GM18507 (cell line): ENCODE measurements at regions not wholly inside any gene's neighbourhood (a gene's known extent, or its start where the extent isn't known, plus 50 kb on each side); places are given as distances from the start of the nearest gene placed in this dataset.

ENCODE experiments used
- DNase-seq: peaks from one replicate; pipeline ENCODE4 v3.0.0; 2011; ENCODE audit warnings: low read depth; ENCODE audit not compliant: insufficient read length; ENCODE audit errors: extremely low spot score
- FAIRE-seq: peaks from 2 replicates; lab custom pipeline; 2011; peaks lifted over from hg19 to GRCh38; lab: Jason Lieb, UNC

DNA sequence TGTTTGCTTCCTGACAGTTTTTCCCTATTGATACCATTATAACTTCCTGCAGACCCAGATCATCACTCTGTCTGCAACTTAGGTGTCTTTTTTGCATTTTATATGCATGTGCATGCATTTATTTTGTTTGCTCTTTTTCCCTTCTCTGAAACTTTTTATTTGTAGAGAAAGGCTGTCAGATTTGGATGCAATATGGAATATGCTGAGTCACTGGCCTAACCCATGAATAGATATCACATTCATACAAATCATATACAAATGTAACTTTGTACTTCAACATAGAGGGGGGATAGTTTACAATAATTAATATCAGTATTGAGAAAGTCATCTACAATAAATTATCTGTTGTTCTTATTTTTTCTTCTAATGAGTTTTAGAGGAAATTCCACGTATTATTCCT lies 1465.0 kb downstream of the EFNB2 start:
- FAIRE-seq (no peak), DNase-seq (no peak)

DNA sequence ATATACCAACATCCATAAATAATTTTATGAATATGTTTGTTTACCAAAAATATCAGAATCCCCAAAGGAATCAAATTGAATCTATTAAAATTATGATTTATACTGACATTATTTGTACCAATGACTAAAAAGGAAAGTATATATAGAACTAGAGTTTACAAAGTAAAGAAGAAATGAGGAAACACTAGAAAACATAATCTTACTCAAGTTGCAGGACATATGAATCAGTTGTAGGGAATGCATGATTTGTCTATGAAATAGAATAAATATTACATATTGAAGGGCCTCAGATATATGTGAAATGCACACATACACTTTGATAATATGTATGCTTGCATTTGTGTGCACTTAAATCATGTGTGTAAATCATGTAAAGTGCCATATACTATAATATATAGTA lies 1466.4 kb downstream of the EFNB2 start:
- DNase-seq (no peak), FAIRE-seq (no peak)

DNA sequence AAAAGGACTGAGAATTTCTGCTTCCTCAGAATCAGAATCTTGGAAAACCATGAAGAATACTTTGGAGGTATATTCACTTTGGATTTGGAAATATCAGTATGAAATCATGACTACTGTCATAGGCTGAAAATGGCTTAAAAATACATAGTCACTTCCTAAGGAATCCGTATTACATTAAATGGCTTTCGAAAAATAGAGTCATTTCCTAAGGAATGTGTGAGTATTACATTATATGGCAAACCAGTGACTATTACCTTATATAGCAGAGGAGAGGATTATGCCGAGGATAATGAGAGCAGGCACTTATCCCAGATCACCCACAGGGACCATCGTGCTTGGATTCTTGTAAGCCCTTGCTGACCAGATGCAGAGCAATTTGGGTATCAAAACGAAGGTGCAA lies 1471.8 kb downstream of the EFNB2 start:
- no peak for FAIRE-seq
- no peak for DNase-seq

DNA sequence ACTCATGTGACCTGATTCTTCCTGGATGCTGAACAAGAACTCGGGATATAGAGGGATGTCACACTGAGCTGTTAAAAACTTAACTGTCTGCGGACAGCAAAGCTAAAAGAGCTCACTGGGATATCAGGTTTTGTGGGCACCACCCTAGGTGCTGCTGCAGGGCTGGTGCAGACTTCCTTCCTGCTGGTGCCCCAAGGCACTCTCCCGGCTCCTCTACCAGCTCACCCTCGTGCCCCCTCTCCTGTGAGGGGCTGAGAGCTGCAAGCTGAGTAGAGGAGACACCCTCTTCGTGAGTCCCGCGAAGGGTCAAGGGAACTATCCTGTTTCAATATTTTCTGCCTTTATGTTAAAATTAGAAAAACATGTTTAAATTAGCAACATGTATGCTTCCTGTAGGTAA lies 1475.7 kb downstream of the EFNB2 start:
- no peak for DNase-seq
- FAIRE-seq = no peak

DNA sequence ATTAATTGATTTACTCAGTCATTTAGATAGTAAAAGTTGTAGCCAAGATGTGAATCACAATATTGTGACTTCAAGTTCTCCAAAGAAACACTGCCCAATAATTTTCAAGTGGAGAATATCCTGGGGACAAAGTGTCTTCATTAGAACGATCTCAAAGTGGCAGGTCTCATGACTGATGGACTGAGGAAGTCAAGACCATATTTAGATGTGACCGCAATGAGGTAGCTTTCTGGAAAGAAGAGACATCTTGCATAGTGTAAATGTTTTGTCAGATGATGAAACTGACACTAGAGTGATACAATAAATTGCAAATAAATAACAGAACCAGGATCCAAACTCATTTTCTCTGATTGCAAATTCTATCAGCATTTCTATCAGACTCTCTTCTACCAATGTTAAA lies 1476.9 kb downstream of the EFNB2 start:
- DNase-seq (no peak), FAIRE-seq (no peak)

DNA sequence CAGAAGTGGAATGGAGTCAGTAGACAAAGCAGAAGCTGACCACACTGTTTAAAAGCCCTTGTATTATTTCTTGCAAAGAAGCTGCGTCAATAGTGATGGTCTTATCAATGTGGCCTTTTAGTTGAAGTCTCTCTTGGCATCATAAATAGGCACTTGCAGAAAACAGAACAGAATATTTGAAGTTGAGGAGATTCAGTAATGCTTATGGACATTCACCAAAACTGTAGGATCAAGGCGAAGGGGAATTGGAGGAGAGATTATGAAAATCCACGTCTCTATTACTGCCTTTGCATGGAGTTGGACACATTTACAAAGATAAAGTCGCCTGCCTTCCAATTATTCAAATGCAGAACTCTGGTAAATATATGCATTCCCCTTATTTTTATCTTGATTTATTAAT lies 1482.8 kb downstream of the EFNB2 start:
- FAIRE-seq (no peak), DNase-seq (no peak)

DNA sequence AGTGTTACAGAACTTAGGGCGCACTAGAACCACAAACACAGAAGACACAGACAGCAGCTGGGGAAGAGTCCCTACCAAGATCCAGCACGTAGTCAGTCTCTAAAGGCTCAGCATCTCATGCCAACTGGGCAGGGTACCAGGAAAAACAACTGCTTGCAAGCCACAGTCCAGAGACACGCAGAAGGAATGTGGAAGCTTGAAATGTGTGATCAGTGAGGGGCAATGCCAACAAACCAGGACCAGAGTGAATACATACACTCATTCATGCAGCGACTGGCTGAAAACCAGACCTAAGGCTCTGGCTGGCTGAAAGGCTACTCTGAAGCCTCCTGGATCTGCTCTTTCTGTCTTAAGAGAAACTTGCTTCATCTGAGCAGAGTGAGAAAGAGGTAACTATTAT lies 1484.8 kb downstream of the EFNB2 start:
- FAIRE-seq = no peak

DNA sequence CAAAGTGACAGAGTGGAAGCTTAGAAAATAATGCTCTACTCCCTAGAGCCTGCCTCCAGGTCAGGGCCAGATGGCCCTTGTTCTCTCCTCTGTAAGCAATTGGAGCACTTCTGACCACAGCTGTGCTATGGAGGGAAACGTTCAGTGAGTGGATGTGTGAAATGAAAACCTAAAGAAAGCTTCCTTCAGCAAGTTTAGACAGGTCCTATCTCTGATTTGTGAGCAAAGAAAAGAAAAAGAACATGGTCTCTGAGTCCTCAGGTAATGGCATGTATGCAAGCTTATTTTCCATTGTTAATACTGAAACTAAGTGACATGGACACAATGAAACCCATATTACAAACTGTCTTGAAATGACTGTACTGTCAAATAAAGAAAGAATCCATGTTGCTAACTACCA lies 1486.8 kb downstream of the EFNB2 start:
- no peak for FAIRE-seq
- DNase-seq = no peak

More for the DNA sequence above, 1484.8 kb downstream of the EFNB2 start:
- no peak for DNase-seq

DNA sequence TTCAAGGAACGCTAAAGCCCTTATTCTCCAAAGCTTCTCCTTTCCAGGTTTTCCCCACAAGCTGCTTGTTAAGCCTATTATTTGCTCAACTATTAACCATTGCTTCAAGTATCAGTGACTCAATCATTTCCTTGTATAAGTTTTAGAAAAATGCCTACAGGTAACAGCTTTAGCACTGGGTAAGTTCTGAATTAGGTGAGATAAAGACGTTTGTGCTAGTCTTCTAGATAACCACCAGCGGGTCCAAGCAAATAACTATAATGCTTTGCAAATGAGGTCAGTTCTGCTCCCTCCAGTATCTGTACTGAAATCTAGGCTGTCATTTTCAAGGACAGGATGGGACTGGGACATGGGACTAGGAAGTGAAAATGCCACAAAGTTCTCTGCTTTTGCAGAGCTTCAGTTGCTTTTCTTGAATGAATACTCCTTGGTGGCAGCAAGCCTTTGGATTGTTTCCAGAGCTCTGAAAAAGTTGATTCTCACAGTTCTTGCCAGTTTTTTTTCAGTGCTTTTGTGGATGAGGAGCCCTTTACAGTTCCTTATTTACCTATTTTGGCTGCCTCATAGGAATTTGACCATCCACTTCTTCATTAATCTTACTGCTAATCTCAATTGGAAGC lies 1487.7 kb downstream of the EFNB2 start:
- DNase-seq = no peak

DNA sequence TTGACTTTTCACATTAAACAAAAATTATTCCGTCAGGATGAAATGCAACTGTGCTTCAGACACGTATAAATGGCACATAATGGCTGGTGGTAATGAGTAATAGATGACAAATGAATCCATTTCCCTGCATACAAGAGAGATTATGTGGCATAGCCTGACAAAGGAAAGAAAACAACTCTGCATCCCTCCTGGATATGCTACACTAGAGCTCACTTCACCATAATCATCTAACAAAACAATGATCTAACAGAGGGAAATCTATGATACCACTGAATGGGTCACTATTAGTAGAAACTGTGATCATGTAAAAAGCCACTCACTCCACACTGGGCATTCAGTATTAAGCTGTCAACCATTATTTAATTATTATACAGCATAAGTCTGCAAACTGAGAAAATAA lies 1498.4 kb downstream of the EFNB2 start:
- no peak for DNase-seq
- no peak for FAIRE-seq

More for the DNA sequence above, 1487.7 kb downstream of the EFNB2 start:
- no peak for FAIRE-seq

DNA sequence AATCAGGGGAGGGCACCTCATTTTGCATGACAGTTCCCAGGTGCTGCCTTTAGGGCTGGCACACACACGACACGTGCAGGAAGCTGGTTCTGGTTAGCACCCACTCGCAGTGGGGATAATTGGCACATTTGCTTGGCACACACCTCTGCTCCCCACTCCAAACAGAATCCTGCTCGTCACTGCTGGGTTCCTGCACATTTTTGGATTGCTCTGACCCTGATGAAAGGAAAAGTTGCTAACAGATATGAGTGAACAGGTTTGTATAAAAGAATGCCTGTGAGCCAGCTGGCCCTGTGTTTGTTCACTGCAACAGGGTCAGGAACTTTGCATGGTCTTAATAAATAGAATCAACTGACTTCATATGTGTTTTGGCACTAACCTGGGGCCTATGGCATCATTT lies 1500.4 kb downstream of the EFNB2 start:
- FAIRE-seq = no peak

DNA sequence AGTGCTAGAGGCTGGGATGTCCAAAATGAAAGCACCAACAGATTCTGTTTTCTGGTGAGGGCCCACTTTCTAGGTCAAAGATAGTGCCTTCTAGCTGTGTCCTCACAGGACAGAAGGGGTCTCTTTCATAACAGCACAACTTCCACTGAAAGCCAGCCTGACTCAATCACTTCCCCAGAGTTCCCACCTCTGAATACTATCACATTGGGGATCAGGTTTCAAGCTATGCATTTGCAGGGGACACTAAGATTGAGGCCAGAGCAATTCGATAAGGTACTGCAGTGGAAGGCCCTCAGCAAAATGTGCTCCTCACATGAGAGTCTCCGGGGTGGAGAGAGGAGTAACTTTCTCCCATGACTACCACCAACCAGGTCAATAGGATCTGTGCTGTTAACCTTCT lies 1501.5 kb downstream of the EFNB2 start:
- FAIRE-seq = no peak
- DNase-seq = no peak

More for the DNA sequence above, 1500.4 kb downstream of the EFNB2 start:
- no peak for DNase-seq

DNA sequence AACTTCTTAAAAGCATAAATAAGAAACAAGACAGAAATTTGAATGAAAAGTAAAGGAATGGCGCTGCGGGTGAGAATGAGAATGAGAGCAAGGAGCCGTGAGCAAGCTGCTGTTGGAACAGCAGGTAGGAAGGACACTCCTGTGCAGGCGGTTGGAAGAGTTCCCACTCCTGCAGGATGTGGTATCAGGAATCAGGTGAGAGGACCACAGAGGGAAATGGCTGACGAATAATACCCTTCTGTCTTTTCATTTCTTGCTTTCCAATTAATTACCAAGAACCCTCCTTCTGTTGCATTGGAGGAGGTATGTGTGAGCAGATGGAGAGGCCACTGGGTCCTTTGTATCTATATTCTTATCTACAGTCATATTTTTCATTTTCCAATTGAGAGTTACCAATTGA lies 1504.2 kb downstream of the EFNB2 start:
- FAIRE-seq (no peak), DNase-seq (no peak)

DNA sequence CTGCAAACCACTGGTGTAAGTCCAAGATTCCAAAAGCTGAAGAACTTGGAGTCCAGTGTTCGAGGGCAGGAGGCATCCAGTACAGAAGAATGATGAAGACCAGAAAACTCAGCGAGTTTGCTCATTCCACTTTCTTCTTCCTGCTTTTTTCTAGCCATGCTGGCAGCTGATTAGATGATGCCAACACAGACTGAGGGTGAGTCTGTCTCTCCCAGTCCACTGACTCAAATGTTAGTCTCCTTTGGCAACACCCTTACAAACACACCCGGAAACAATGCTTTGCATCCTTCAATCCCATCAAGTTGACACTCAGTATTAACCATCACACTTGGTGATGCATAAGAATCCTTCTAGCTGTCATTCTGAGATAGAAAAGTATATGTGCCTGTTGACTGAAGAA lies 1504.6 kb downstream of the EFNB2 start:
- FAIRE-seq (no peak), DNase-seq (no peak)

DNA sequence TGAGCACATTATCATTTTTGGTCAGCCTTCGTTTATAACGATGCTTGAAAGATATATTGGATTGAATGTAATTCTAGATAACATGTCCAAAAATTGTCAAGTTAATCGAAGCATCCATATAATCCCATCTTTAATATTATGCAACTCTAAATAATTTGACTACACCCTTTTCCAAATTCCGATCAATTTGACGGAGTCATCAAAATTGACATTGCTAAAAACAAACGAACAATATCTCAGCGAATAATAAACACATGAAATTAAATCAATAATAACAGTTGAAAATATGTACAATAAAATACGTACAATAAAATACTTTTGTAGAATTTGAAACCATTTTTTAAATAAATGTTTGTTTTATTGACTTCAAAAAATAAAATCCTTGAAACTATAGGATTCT lies 1516.4 kb downstream of the EFNB2 start:
- no peak for DNase-seq
- FAIRE-seq = no peak

DNA sequence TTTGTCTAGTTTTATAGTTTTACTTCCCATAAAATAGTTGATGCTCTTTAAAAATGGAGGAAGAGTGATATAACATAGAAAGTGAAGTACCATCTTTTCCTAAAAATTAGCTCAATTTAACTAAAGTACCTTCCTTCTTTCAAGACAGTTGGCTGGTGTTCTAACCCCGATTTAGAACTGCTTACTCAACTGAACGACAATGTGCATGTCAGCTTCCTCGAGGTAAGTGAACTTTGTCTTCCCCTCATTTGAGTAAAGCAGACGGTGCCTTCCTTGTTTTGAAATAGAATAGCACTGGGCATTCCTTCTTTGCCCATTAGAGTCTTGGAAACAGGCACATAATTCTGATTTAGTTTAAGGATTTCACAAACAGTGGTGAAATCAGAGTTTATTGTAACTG lies 1519.2 kb downstream of the EFNB2 start:
- DNase-seq (no peak), FAIRE-seq (no peak)

DNA sequence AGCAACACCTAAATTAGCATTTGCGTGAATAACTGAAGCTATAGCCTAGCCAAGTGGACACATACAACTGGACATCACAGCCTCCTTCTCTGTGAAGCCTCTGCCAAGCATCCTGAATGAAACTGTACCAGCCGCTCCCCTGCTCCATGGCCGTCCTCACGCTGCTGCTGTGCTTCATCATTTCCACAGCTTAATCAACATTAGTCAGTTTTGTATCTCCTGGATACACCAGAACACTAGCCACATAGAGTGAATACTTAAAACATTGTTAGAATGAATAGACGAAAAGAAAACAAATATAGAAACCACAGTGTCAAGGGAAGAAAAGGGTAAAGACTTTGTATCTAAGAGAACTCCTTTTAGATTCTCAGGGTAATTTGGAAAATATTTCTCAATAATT lies 1526.9 kb downstream of the EFNB2 start:
- FAIRE-seq = no peak
- DNase-seq = no peak

DNA sequence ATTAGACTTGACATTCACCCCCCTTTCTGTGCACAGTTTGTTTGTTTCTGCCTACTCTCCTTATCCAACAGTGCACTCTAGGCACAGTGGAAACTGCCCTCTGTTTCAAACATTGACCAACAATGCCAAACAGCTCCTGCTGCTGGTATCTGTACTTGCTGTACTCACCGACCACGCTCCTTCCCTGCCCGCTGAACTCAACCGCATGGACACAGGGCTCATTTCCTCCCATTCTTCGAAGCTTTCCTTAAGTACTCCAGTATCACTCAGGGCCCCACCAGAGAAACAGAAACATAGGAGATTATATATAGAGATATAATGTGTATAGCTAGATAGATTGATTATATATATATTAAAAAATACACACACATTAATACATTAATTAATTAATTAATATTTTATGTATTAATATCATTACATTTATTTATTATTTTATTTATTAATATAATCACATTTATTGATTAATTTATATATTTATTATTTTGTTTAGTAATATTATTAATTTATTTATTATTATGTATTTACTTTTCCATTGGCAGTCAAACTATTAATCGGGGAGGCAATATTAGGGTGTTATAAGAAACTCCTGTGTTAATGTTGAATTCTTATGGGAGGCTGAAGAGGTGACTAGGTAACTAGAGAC lies 1528.2 kb downstream of the EFNB2 start:
- no peak for DNase-seq

DNA sequence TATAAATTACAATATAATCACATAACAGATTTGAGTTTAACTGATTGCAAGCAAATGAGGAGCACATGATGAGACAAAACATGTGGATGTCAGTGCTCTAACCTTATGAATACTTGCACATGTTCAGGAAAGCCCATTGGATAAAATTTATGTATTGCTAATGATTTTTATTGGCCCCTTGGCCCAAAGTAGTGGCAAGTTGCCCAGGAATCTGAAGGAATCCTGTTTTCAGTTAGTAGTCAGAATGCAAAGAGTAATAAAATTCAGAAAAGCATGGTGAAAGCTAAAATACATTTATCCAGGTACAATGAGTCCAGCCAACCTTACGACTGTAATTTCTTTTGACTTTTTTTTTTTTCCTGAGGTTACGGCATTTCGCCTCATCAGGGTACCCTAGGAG lies 1539.4 kb downstream of the EFNB2 start:
- no peak for FAIRE-seq
- no peak for DNase-seq

More for the DNA sequence above, 1528.2 kb downstream of the EFNB2 start:
- no peak for FAIRE-seq

DNA sequence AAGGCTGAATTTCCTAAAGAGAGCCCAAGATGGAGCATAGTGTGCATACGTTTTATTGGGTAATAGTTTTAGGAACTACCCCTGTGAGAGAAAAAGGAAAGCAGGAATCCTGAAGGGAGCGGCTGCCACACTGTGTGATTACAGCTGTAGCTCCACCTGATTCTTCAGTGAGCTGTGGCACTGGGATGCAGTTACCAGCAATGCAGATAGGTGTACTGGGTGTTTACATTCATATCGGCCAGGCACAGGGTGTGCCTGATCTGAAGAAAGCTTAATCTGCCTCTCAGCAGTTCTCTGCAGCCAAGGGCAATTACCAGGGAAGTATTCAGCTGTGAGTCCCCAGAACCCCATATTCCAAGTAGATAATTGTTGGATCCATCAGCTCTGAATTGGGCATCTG lies 1541.8 kb downstream of the EFNB2 start:
- FAIRE-seq (no peak), DNase-seq (no peak)

DNA sequence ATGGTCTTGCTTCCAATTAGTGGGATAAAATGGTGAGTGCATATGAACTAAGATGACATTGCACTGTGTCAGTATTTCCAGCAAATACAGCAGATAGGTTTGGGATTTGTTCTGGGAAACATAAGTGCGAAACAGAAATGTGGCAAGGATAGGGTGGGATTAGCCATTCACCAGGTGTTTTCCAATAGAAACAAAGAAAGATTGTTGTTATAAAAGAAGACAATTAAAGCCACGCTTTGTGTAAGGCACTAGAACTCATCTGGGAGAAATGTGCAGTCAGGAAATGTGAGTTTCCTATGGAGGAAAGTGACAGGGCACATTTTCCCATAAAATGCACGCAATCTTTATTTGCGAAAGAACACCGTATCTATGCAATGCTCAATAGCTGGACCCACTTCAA lies 1547.8 kb downstream of the EFNB2 start:
- no peak for FAIRE-seq
- DNase-seq = no peak
